Ishikawa (cell line): ENCODE measurements at regions not wholly inside any gene's neighbourhood (a gene's known extent, or its start where the extent isn't known, plus 50 kb on each side); places are given as distances from the start of the nearest gene placed in this dataset.

ENCODE experiments used
- CEBPB ChIP-seq: IDR thresholded peaks from 2 replicates; pipeline ENCODE4 v1.6.1; 2012
- CREB1 ChIP-seq: IDR thresholded peaks from 2 replicates; pipeline ENCODE4 v1.6.1; 2012; ENCODE audit warnings: low read depth
- EGR1 ChIP-seq: IDR thresholded peaks from 2 replicates; pipeline ENCODE4 v1.6.1; 2012
- EP300 ChIP-seq: IDR thresholded peaks from 2 replicates; pipeline ENCODE4 v1.6.1; 2012; ENCODE audit warnings: borderline replicate concordance
- FOXM1 ChIP-seq: IDR thresholded peaks from 2 replicates; pipeline ENCODE4 v1.6.1; 2012; ENCODE audit warnings: low read depth, borderline replicate concordance
- MAX ChIP-seq: IDR thresholded peaks from 2 replicates; pipeline ENCODE4 v1.6.1; 2012
- NFIC ChIP-seq: IDR thresholded peaks from 2 replicates; pipeline ENCODE4 v1.6.1; 2012
- RAD21 ChIP-seq: IDR thresholded peaks from 2 replicates; pipeline ENCODE4 v1.6.1; 2012; ENCODE audit warnings: low read depth
- REST ChIP-seq: IDR thresholded peaks from 2 replicates; pipeline ENCODE4 v1.6.1; 2012; ENCODE audit warnings: low read depth, mild to moderate bottlenecking
- TAF1 ChIP-seq: IDR thresholded peaks from 2 replicates; pipeline ENCODE4 v1.6.1; 2012; ENCODE audit warnings: low read depth, mild to moderate bottlenecking
- TCF12 ChIP-seq: IDR thresholded peaks from 2 replicates; pipeline ENCODE4 v1.6.1; 2012; ENCODE audit warnings: low read depth
- TEAD4 ChIP-seq: IDR thresholded peaks from 2 replicates; pipeline ENCODE4 v1.6.1; 2012
- YY1 ChIP-seq: IDR thresholded peaks from 2 replicates; pipeline ENCODE4 v1.6.1; 2012; ENCODE audit warnings: low read depth
- ZBTB7A ChIP-seq: IDR thresholded peaks from 2 replicates; pipeline ENCODE4 v1.6.1; 2012; ENCODE audit warnings: low read depth
- TF ChIP-seq, protein P1 (sequence below): IDR thresholded peaks from 2 replicates; pipeline ENCODE4 v1.6.1; 2012

- no peak for TF ChIP-seq REST
- no peak for TF ChIP-seq CEBPB
- TF ChIP-seq TEAD4 = no peak
- TF ChIP-seq RAD21 = no peak
- no peak for TF ChIP-seq FOXM1
- TF ChIP-seq TAF1 = no peak
- TF ChIP-seq NFIC = no peak
- no peak for TF ChIP-seq MAX
- TF ChIP-seq, protein P1, sequence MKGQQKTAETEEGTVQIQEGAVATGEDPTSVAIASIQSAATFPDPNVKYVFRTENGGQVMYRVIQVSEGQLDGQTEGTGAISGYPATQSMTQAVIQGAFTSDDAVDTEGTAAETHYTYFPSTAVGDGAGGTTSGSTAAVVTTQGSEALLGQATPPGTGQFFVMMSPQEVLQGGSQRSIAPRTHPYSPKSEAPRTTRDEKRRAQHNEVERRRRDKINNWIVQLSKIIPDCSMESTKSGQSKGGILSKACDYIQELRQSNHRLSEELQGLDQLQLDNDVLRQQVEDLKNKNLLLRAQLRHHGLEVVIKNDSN = no peak
- no peak for TF ChIP-seq TCF12
- TF ChIP-seq YY1 = no peak
- TF ChIP-seq ZBTB7A = no peak
- TF ChIP-seq EP300 = no peak
- no peak for TF ChIP-seq CREB1
- no peak for TF ChIP-seq EGR1
Observed at GRCh38 chr4:128403586-128403985, 116.0 kb upstream of the PGRMC2 start.

- TF ChIP-seq ZBTB7A = no peak
- no peak for TF ChIP-seq EGR1
- TF ChIP-seq TAF1 = no peak
- TF ChIP-seq REST = no peak
- TF ChIP-seq YY1 = no peak
- TF ChIP-seq, protein P1 = no peak
- no peak for TF ChIP-seq FOXM1
- TF ChIP-seq RAD21 = no peak
- no peak for TF ChIP-seq TEAD4
- TF ChIP-seq TCF12 = no peak
- no peak for TF ChIP-seq NFIC
Observed at GRCh38 chr4:128394778-128395177, 107.2 kb upstream of the PGRMC2 start.

DNA sequence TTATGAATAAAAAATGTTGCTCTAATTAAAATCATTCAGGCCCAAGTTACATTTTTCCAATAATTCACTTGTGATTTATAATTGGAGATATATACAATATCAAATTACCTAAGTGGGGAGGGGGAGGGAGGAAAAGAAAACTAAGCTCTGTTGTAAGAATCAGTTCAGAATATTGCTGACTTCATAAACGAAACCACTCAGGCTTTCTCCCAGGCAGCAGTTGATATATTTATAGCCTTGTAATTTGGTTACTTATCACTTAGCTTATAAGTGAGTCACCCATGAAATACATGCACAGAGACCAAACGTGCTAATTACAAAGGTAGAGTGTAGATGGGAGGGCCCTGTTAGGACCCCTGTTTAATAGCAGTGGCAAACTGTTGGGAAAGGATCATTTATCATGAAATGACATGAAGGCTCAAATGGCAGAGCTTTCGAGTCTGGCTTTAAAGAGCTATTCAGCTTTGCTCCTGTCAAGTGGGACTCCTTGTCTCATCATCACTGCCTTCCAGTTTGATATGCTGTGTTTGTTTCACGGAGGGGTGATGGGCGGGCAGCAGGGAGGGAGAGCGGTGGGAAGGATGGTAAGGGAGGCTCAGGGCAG, 105.6 kb upstream of the PGRMC2 start:
- TF ChIP-seq MAX (peak; percentile 12; the same call in 1 of the 2 replicates), CREB1 (no peak), NFIC (no peak; the same call in none of the 2 replicates)

DNA sequence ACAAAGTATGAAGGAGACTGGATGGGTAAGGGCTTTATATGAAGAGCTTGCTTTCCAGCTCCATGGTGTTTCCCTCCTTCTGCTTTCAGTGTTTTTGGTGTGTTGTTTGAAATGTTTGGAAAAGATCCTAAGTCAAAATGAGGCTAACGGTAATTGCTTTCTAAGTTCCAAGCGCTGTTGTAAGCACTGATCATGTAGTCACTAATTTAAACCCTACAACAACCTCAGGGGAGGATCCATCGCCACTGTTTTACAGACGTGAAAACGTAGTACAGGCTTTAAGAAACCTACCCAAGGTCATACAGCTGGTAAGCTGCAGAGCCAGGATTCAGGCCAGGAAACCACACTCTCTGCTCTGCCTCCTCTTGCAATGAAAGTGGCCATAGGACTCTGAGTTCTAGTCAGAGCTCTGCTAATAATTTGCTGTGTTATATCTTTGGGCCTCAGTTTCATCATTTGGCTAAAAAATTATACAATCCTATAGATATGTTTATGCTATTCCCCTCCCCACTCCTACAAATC, 102.9 kb upstream of the PGRMC2 start:
- TF ChIP-seq RAD21 (no peak), ZBTB7A (no peak), REST (no peak), YY1 (no peak), CREB1 (no peak), CEBPB (no peak), FOXM1 (no peak)
- TF ChIP-seq, protein P1 = no peak
